ENCODE measurements at regions not wholly inside any gene's neighbourhood (a gene's known extent, or its start where the extent isn't known, plus 50 kb on each side); places are given as distances from the start of the nearest gene placed in this dataset.

DNA sequence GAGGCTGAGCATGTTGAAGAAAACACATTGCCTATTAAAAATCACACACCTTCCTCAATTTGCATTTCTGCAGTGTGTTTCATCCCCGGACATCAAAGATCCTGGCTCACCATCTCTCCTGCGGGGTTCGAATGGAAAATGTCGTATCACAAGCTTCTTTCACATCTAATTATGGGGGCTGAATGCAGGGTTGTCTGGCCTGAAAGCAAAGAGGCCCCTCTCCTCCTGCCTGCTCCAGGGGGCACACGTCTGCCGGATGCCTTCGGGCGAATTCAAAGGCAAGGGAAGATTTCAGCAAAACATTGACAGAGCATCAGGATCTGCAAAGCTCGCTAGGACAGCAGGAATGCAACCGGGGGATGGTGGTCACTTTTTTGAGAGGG, 1447.7 kb downstream of the TBC1D22A start:
- TF ChIP-seq CTCF (IDR thresholded peaks at IDR 0.05; ENCODE audit: low read depth, low read length) (no peak), MYC (IDR thresholded peaks at IDR 0.05; ENCODE audit: low read depth, low read length) (no peak), MAX (IDR thresholded peaks at IDR 0.05; ENCODE audit: low read depth, low read length) (no peak), POLR2A (IDR thresholded peaks at IDR 0.05; ENCODE audit: extremely low read depth, insufficient read length) (no peak)

Data from NB4 (cell line).